GM18511 (cell line): ENCODE measurements at regions not wholly inside any gene's neighbourhood (a gene's known extent, or its start where the extent isn't known, plus 50 kb on each side); places are given as distances from the start of the nearest gene placed in this dataset.

Source experiments
- ATAC-seq: cut with Tn5 transposase; IDR thresholded peaks from one replicate; pipeline ENCODE4 v1.9.1; 2021; ENCODE audit warnings: mild to moderate bottlenecking, moderate library complexity; ENCODE audit not compliant: unreplicated experiment

- ATAC-seq, result no peak
Observed at GRCh38 chr14:34138175-34138574, 187.3 kb upstream of the EGLN3 start.

GRCh38 chr14:34137001-34137745 is 186.3 kb upstream of the EGLN3 start:
- ATAC-seq, result no peak

DNA sequence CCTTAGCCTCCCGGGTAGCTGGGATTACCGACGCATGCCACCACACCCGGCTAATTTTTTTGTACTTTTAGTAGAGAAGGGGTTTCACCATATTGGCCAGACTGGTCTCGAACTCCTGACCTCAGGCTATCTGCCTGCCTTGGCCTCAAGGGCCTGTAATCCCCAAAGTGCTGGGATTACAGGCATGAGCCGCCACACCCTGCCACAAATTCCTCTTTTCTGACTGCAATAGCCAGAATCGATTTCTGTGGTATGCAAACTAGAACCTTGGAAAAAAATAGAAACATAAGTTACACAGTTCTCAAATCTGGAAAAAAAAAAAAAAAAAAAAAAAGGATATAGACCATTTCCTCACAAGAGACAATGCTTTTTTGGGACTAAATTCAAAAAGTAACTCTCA is 184.6 kb upstream of the EGLN3 start:
- no peak for ATAC-seq

DNA sequence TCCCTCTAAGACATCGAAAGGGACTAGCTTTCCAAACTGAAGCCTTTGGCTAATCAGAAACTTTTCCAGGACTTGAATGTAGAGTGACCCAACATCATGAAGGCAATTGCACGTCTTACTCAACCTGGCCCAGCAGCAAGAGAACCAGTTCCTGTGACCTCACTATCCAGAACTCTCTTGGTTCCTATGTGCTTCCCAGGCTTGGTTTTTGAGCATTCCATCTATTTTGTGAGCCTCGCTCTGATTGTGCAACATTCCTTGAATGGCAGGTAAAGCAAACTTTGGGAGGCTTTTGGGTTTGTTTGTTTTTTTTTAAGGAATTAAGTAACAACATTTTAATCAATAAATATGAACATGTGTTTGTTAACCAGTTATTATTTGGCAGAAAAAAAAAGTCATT is 183.6 kb upstream of the EGLN3 start:
- ATAC-seq, result no peak

DNA sequence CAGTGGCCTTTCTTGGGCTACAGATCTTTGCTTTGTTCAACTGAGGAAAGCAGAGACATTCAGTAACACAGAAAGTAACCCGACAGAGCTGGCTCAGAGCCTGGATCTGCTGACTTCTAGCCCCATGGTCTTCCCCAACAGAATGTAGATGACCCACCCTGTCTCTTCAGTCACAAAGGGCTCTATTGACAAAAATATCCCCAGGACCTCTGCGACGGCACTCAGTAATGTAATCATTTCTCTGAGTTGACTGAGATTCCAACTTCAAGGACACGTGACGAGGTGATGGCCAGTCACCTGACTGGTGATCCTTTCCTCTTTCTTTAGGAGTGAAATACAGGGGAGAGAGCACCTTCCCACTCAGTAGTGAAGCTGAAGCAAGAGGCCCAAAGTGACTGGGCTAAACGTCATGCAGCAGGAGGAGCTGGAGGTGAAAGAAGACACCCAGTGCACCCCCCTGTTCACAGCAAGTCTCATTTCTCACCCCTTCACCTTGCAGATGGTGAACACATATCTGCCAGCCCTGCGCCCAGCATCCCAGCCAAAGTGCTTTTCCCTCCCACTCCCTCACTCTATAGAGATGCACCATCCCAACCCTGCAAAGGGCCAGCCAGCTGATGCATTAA is 179.2 kb upstream of the EGLN3 start:
- no peak for ATAC-seq

DNA sequence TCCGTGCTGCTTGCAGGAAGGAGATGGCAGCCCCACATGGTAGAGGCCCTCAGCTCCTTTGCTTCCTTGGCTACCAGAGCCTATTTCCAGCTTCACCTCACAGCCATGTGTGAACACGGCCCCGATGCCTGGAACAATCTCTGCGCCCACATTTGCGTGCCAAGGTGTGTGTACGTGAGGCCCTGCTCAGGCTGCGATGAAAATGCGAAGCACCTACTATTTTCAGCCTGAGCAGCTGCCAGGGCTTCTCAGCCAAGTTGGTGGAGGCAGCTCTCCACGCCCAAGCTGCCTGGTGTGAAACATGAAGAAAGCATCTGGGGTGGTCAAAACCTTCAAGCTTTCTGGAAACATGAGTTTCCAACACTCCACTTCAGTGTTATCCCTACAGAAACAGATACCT is 177.8 kb upstream of the EGLN3 start:
- no peak for ATAC-seq

GRCh38 chr14:34126586-34126985 is 175.7 kb upstream of the EGLN3 start:
- ATAC-seq, result no peak

GRCh38 chr14:34124585-34124984 is 173.7 kb upstream of the EGLN3 start:
- no peak for ATAC-seq

DNA sequence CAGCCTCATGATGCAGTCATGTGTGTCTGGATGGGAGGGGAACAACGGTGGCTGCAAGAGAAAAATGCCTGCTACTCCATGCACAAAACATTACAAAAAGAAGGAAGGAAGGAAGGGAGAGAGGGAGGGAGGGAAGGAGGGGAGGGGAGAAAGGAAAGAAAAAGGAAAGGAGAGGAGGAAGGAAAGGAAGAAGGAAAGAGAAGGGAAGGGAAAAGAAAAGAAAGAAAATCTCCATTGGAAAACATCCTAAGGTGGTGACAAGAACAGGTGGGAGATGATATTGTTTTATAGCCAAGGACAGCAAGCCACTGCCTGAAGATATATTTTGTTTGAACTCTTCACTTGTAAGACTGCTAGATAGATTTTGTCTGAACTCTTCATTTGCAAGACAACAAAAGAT is 171.8 kb upstream of the EGLN3 start:
- ATAC-seq, result no peak

- no peak for ATAC-seq
Observed at GRCh38 chr14:34122081-34122480, 171.2 kb upstream of the EGLN3 start.

GRCh38 chr14:34120185-34120977 is 169.5 kb upstream of the EGLN3 start:
- no peak for ATAC-seq

DNA sequence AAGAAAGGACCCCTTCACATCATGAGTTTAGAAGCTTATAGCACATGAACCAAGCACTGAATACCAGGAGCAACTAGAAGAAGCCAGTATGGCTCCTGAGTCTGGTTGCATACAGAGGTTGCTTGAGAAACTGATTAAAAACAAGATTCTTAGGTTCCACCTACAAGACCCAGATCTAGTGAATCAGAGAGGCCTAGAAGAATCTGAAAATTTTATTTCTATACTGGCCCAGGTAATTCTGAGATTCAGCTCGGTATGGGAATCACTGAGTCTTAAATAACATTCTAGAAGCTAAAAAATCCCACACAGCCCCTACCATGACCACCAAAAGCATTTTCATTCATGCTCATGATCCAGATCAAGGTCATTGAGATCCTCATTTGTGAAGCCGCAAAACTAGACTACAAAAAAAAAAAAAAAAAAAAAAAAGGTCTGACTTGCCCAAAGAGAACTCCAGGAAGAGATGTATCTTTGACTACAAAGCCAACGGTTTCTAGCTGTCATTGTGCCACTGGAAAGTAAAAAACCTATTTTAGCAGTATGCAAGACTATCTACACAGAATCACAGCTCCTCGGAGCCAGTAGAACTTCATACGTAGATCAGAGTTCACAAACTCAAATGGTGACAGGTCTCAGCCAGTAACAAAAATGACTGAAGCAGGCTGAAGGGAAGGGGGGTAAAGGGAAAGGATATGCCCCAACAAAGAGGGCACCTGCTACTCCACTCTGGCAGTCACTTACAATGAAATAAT is 168.4 kb upstream of the EGLN3 start:
- ATAC-seq, result no peak

DNA sequence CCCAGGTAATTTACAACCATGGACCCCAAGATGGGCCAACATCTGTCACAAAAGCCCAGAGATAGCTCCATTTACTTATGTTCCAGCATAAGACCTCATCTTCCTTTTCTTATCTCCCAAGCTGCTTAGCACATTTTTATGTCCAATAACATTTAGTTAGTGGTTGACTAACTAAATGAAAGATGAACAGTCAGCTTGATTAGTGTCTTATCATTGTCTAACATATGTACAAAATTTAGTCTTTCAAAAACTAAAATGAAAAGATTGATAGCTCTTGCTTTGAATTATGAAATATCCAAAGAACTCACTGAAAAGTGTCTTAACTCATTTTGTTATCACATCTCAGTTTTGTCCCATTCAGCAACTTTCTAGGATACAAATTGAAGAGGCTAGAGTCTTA is 163.1 kb upstream of the EGLN3 start:
- ATAC-seq, result no peak

GRCh38 chr14:34113005-34113511 is 162.2 kb upstream of the EGLN3 start:
- no peak for ATAC-seq

GRCh38 chr14:34111953-34112352 is 161.1 kb upstream of the EGLN3 start:
- no peak for ATAC-seq

- no peak for ATAC-seq
Observed at GRCh38 chr14:34111505-34111904, 160.6 kb upstream of the EGLN3 start.

DNA sequence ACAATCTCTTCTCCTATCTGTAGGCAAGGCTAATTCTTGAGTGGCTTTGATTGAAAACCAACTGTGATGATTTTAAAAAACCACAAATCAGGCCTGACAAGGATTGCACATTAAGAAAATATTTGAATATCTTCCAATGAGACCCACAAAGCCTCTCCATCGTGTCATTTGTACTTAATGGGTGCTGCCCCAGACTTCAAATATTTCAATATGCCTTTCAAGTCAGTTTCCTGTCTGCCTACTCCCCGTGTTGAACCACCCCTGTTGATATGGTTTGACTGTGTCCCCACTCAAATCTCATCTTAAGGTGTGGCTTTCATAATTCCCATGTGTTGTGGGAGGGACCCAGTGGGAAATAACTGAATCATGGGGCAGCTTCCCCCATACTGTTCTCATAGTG is 159.7 kb upstream of the EGLN3 start:
- no peak for ATAC-seq

DNA sequence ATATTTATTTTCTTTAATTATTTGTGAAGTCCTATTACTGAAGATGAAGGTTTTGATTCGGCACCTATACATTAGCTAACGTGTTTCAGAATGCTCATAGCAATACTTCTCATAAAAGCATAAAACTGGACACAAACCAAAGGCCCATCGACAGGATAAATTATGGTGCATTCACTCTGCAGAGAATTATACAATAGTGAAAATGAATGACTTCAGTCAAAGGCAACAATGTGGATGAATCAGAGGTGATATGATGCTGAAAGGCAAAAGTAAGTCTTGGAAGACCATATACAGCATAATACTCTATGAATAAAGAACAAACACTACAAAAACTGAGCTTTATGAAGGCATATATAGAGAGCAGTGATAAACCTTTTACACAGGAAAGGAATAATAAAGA is 156.6 kb upstream of the EGLN3 start:
- ATAC-seq, result no peak

- ATAC-seq, result no peak
Observed at GRCh38 chr14:34106310-34106709, 155.4 kb upstream of the EGLN3 start.

DNA sequence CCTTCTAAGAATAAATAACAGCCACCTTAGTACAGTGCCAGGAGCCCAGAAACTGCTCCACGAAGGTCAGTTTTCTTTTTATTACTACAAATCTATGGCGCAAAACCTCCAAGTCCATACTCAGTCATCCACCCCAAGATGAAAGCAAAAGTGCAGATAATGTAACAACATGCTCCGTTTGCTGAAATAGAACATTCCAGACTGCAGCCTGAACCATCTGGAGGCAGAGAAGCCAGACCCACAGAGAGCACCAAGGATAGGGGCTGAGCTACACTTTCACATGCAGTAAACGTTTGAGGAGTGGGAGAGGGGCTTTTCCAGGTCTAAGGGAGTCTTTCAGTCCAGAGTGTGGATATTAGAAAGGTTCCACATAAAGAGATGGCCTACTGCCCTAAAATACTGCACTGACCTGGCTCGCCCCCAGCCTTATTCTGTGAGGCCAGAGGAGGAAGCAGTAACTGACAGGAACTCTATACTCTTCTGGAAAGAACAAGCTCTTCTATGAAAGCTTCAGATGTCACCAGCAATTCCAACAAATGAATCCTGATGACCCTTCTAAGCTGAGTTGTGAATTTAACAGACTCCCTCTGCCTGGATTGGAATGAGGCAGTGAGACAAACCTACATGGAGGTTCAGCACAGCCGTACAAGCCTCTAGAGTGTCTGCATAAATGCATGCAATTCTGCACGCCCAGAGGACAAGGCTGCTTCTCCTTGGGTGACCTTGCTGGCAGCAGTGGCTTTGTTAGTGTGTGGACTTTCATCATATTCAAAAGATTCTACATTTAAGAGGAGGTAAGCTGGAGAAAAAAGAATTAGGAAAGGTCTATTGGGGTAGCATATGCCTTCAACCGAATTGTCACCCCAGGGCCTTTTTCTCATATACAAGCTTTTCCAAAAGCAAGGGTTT is 153.9 kb upstream of the EGLN3 start:
- ATAC-seq, result no peak
